NCI-H526 (cell line): ENCODE measurements at regions not wholly inside any gene's neighbourhood (a gene's known extent, or its start where the extent isn't known, plus 50 kb on each side); places are given as distances from the start of the nearest gene placed in this dataset.

Experiments
- DNase-seq, 2 experiments: peaks; one replicate each; lab custom pipeline; 2025; lab: John Stamatoyannopoulos, UW

GRCh38 chr11:92759571-92760214 is 209.8 kb upstream of the MTNR1B start:
- DNase-seq: no peak

GRCh38 chr11:92762121-92762540 is 207.3 kb upstream of the MTNR1B start:
- no peak for DNase-seq

GRCh38 chr11:92763336-92763735 is 206.1 kb upstream of the MTNR1B start:
- no peak for DNase-seq

GRCh38 chr11:92764128-92764527 is 205.3 kb upstream of the MTNR1B start:
- DNase-seq: peak in 1 of 2 experiments; percentile 15

- no peak for DNase-seq
These were observed 204.2 kb upstream of the MTNR1B start for GRCh38 chr11:92765082-92765840.

GRCh38 chr11:92765965-92766371 is 203.5 kb upstream of the MTNR1B start:
- DNase-seq: no peak

GRCh38 chr11:92766698-92767097 is 202.8 kb upstream of the MTNR1B start:
- no peak for DNase-seq

- DNase-seq: no peak
These were observed 202.0 kb upstream of the MTNR1B start for GRCh38 chr11:92767416-92767815.

- no peak for DNase-seq
These were observed 201.2 kb upstream of the MTNR1B start for GRCh38 chr11:92768121-92768840.

- DNase-seq: no peak
These were observed 200.3 kb upstream of the MTNR1B start for GRCh38 chr11:92769112-92769511.

- no peak for DNase-seq
These were observed 199.0 kb upstream of the MTNR1B start for GRCh38 chr11:92770419-92770818.

GRCh38 chr11:92770981-92771380 is 198.5 kb upstream of the MTNR1B start:
- DNase-seq: peak; percentile 13 to 56

GRCh38 chr11:92771701-92772100 is 197.8 kb upstream of the MTNR1B start:
- DNase-seq: peak in 1 of 2 experiments; percentile 60

- DNase-seq: peak; percentile 2 to 16
These were observed 194.3 kb upstream of the MTNR1B start for GRCh38 chr11:92775003-92775676.

GRCh38 chr11:92776676-92777075 is 192.8 kb upstream of the MTNR1B start:
- no peak for DNase-seq

GRCh38 chr11:92779746-92780145 is 189.7 kb upstream of the MTNR1B start:
- DNase-seq: no peak

GRCh38 chr11:92781151-92781550 is 188.3 kb upstream of the MTNR1B start:
- DNase-seq: no peak

GRCh38 chr11:92782806-92783205 is 186.6 kb upstream of the MTNR1B start:
- no peak for DNase-seq

- DNase-seq: no peak
These were observed 185.1 kb upstream of the MTNR1B start for GRCh38 chr11:92784331-92784730.

- no peak for DNase-seq
These were observed 181.8 kb upstream of the MTNR1B start for GRCh38 chr11:92787638-92788037.

GRCh38 chr11:92789761-92790160 is 179.7 kb upstream of the MTNR1B start:
- no peak for DNase-seq

- DNase-seq: no peak
These were observed 179.1 kb upstream of the MTNR1B start for GRCh38 chr11:92790366-92790765.
